K562 (cell line): ENCODE measurements at regions not wholly inside any gene's neighbourhood (a gene's known extent, or its start where the extent isn't known, plus 50 kb on each side); places are given as distances from the start of the nearest gene placed in this dataset.

Experiments used
- KAT7 ChIP-seq: sonication (generic); formaldehyde crosslinking; IDR thresholded peaks from 2 replicates; pipeline ENCODE4 v1.8.0; 2022; ENCODE audit warnings: missing genetic modification reagents, mild to moderate bottlenecking, borderline replicate concordance
- NCOA2 ChIP-seq, 2 experiments: fragments of 450-650 bp; IDR thresholded peaks; 2 replicates each; pipeline ENCODE4 v1.6.1; 2018; ENCODE audit warnings: mild to moderate bottlenecking in 2 of 2, moderate library complexity in 1 of 2; ENCODE audit not compliant: partially characterized antibody in 2 of 2
- RBM17 ChIP-seq: fragments of 200-400 bp; formaldehyde crosslinking; IDR thresholded peaks from 2 replicates; pipeline ENCODE4 v1.6.1; 2017; ENCODE audit warnings: low read depth, mild to moderate bottlenecking, low read length, borderline replicate concordance
- SMAD1 ChIP-seq: fragments of 150-350 bp; IDR thresholded peaks from 2 replicates; pipeline ENCODE4 v1.6.1; 2014; ENCODE audit warnings: low read length, low read depth; ENCODE audit not compliant: partially characterized antibody
- SMAD4 ChIP-seq: fragments of 250-450 bp; sonication (Bioruptor Pico); conservative IDR thresholded peaks from 2 replicates; pipeline ENCODE4 v1.8.0; 2021; ENCODE audit warnings: inconsistent platforms, mild to moderate bottlenecking, moderate library complexity
- SNRNP70 ChIP-seq: fragments of 200-400 bp; formaldehyde crosslinking; optimal IDR thresholded peaks from 2 replicates; pipeline ENCODE3; 2017; ENCODE audit warnings: low read depth, low read length
- STAG1 ChIP-seq: sonication (generic); formaldehyde crosslinking; IDR thresholded peaks from 2 replicates; pipeline ENCODE4 v1.5.0; 2020; ENCODE audit warnings: missing genetic modification reagents, borderline replicate concordance
- ZFX ChIP-seq: sonication (generic); formaldehyde crosslinking; IDR thresholded peaks from 2 replicates; pipeline ENCODE4 v1.8.0; 2022; ENCODE audit warnings: mild to moderate bottlenecking, missing genetic modification reagents, moderate library complexity
- ZNF217 ChIP-seq: sonication (generic); formaldehyde crosslinking; IDR thresholded peaks from 2 replicates; pipeline ENCODE4 v1.8.0; 2022; ENCODE audit warnings: mild to moderate bottlenecking, missing genetic modification reagents
- ZNF384 ChIP-seq: IDR thresholded peaks from 2 replicates; pipeline ENCODE4 v1.6.1; 2012; ENCODE audit warnings: low read depth, low read length, improper control_type of control experiment
- ZNF561 ChIP-seq: fragments of 450-650 bp; formaldehyde crosslinking; conservative IDR thresholded peaks from 2 replicates; pipeline ENCODE4 v1.4.0; 2020; ENCODE audit warnings: mild to moderate bottlenecking, moderate library complexity
- TF ChIP-seq, protein P1 (sequence below): fragments of 450-650 bp; IDR thresholded peaks from 2 replicates; pipeline ENCODE4 v1.6.1; 2016; ENCODE audit warnings: low read depth
- TF ChIP-seq, protein P2 (sequence below): fragments of 250-450 bp; sonication (Bioruptor Pico); IDR thresholded peaks from 2 replicates; pipeline ENCODE4 v1.4.0; 2020

DNA sequence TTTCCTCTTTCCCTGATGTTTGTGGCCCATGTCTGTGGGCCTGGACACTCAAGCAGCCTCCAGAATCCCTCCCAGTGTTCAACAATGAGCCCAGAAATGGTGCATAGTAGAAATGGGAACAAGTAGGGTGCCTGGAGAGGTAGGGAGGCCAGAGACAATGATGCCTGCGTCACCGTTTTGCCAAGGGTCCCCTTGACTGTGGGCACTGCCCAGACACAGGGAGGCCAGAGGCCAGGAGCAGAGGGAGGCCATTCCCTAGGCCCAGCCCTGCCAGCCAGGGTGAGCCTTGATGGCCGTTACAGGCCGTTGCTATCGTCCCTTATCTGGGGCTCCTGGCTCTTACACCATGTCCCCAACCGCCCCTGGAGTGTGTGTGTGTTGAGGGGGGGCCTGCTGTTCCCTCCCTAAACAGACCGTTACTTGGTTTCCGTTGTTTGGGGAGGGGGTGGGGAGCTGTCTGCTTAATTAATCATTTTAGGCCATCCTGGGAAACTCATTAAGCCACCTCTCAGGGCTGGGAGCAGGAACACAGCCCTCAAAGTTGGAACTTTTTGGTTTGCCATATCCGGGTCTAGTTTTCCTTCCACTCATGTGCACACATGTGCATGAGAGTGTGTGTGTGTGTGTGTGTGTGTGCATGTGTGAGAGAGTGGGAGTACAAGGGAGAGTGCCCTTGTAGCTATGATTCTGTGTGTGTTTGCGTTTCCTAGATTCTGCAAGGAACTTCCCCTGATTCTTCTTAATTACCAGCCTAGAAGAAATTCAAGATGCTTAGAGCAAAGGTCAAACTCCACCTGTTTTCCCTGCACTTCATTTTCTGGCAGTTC lies 135.2 kb upstream of the HAAO start (continued):
- TF ChIP-seq, protein P1, sequence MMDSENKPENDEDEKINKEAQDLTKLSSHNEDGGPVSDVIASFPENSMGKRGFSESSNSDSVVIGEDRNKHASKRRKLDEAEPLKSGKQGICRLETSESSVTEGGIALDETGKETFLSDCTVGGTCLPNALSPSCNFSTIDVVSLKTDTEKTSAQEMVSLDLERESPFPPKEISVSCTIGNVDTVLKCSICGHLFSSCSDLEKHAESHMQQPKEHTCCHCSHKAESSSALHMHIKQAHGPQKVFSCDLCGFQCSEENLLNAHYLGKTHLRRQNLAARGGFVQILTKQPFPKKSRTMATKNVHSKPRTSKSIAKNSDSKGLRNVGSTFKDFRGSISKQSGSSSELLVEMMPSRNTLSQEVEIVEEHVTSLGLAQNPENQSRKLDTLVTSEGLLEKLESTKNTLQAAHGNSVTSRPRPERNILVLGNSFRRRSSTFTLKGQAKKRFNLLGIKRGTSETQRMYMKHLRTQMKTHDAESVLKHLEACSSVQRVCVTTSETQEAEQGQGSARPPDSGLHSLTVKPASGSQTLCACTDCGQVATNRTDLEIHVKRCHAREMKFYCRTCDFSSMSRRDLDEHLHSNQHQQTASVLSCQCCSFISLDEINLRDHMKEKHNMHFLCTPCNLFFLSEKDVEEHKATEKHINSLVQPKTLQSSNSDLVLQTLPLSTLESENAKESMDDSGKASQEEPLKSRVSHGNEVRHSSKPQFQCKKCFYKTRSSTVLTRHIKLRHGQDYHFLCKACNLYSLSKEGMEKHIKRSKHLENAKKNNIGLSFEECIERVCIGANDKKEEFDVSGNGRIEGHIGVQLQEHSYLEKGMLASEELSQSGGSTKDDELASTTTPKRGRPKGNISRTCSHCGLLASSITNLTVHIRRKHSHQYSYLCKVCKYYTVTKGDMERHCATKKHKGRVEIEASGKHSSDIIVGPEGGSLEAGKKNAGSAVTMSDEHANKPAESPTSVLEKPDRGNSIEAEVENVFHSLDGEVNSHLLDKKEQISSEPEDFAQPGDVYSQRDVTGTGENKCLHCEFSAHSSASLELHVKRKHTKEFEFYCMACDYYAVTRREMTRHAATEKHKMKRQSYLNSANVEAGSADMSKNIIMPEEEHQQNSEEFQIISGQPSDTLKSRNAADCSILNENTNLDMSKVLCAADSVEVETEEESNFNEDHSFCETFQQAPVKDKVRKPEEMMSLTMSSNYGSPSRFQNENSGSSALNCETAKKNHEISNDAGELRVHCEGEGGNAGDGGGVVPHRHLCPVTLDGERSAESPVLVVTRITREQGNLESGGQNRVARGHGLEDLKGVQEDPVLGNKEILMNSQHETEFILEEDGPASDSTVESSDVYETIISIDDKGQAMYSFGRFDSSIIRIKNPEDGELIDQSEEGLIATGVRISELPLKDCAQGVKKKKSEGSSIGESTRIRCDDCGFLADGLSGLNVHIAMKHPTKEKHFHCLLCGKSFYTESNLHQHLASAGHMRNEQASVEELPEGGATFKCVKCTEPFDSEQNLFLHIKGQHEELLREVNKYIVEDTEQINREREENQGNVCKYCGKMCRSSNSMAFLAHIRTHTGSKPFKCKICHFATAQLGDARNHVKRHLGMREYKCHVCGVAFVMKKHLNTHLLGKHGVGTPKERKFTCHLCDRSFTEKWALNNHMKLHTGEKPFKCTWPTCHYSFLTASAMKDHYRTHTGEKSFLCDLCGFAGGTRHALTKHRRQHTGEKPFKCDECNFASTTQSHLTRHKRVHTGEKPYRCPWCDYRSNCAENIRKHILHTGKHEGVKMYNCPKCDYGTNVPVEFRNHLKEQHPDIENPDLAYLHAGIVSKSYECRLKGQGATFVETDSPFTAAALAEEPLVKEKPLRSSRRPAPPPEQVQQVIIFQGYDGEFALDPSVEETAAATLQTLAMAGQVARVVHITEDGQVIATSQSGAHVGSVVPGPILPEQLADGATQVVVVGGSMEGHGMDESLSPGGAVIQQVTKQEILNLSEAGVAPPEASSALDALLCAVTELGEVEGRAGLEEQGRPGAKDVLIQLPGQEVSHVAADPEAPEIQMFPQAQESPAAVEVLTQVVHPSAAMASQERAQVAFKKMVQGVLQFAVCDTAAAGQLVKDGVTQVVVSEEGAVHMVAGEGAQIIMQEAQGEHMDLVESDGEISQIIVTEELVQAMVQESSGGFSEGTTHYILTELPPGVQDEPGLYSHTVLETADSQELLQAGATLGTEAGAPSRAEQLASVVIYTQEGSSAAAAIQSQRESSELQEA = 0 out of 2 replicates have a peak, but pooled peaks have one; percentile 22
- peak; percentile 36 for TF ChIP-seq SMAD1
- no peak for TF ChIP-seq ZNF384
- no peak for TF ChIP-seq ZNF217 (CRISPR knock-in tag)
- TF ChIP-seq SMAD4 (CRISPR knock-in tag) = peak; percentile 93
- no peak for TF ChIP-seq STAG1
- no peak for TF ChIP-seq ZNF561 (CRISPR knock-in tag)
- TF ChIP-seq ZFX (CRISPR knock-in tag) = peak; percentile 72
- TF ChIP-seq KAT7 (CRISPR knock-in tag) = no peak
- TF ChIP-seq SNRNP70 = no peak
- TF ChIP-seq RBM17 = no peak
- no peak for TF ChIP-seq NCOA2 (IDR thresholded peaks at IDR 0.05; ENCODE audit: partially characterized antibody in 2 of 2)
- TF ChIP-seq, protein P2, sequence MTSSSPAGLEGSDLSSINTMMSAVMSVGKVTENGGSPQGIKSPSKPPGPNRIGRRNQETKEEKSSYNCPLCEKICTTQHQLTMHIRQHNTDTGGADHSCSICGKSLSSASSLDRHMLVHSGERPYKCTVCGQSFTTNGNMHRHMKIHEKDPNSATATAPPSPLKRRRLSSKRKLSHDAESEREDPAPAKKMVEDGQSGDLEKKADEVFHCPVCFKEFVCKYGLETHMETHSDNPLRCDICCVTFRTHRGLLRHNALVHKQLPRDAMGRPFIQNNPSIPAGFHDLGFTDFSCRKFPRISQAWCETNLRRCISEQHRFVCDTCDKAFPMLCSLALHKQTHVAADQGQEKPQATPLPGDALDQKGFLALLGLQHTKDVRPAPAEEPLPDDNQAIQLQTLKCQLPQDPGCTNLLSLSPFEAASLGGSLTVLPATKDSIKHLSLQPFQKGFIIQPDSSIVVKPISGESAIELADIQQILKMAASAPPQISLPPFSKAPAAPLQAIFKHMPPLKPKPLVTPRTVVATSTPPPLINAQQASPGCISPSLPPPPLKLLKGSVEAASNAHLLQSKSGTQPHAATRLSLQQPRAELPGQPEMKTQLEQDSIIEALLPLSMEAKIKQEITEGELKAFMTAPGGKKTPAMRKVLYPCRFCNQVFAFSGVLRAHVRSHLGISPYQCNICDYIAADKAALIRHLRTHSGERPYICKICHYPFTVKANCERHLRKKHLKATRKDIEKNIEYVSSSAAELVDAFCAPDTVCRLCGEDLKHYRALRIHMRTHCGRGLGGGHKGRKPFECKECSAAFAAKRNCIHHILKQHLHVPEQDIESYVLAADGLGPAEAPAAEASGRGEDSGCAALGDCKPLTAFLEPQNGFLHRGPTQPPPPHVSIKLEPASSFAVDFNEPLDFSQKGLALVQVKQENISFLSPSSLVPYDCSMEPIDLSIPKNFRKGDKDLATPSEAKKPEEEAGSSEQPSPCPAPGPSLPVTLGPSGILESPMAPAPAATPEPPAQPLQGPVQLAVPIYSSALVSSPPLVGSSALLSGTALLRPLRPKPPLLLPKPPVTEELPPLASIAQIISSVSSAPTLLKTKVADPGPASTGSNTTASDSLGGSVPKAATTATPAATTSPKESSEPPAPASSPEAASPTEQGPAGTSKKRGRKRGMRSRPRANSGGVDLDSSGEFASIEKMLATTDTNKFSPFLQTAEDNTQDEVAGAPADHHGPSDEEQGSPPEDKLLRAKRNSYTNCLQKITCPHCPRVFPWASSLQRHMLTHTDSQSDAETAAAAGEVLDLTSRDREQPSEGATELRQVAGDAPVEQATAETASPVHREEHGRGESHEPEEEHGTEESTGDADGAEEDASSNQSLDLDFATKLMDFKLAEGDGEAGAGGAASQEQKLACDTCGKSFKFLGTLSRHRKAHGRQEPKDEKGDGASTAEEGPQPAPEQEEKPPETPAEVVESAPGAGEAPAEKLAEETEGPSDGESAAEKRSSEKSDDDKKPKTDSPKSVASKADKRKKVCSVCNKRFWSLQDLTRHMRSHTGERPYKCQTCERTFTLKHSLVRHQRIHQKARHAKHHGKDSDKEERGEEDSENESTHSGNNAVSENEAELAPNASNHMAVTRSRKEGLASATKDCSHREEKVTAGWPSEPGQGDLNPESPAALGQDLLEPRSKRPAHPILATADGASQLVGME = peak; percentile 82
